ENCODE measurements at regions not wholly inside any gene's neighbourhood (a gene's known extent, or its start where the extent isn't known, plus 50 kb on each side); places are given as distances from the start of the nearest gene placed in this dataset.

- TF ChIP-seq CTCF (IDR thresholded peaks at IDR 0.05) (no peak), POLR2A (IDR thresholded peaks at IDR 0.05) (no peak)
Measured at GRCh38 chr3:22360970-22361369, 610.0 kb upstream of the ZNF385D start.
